Dermis blood vessel endothelial cell (primary cell): ENCODE measurements at regions not wholly inside any gene's neighbourhood (a gene's known extent, or its start where the extent isn't known, plus 50 kb on each side); places are given as distances from the start of the nearest gene placed in this dataset.

Experiments used
- DNase-seq: peaks from one replicate; pipeline ENCODE4 v3.0.0; 2010

- no peak for DNase-seq
These were observed 334.1 kb upstream of the RAB6C start for GRCh38 chr2:129645335-129645734.

GRCh38 chr2:129646107-129646506 lies 333.4 kb upstream of the RAB6C start:
- no peak for DNase-seq

- no peak for DNase-seq
These were observed 326.2 kb upstream of the RAB6C start for GRCh38 chr2:129653246-129653645.

GRCh38 chr2:129654331-129654730 lies 325.1 kb upstream of the RAB6C start:
- DNase-seq, result no peak

GRCh38 chr2:129656081-129656598 lies 323.3 kb upstream of the RAB6C start:
- no peak for DNase-seq

GRCh38 chr2:129658430-129658829 lies 321.0 kb upstream of the RAB6C start:
- DNase-seq, result no peak

GRCh38 chr2:129661935-129662334 lies 317.5 kb upstream of the RAB6C start:
- no peak for DNase-seq

GRCh38 chr2:129667577-129667976 lies 311.9 kb upstream of the RAB6C start:
- DNase-seq, result no peak

- no peak for DNase-seq
These were observed 306.9 kb upstream of the RAB6C start for GRCh38 chr2:129672521-129672920.

- DNase-seq, result no peak
These were observed 306.2 kb upstream of the RAB6C start for GRCh38 chr2:129673234-129673633.

- no peak for DNase-seq
These were observed 305.4 kb upstream of the RAB6C start for GRCh38 chr2:129673847-129674711.

- DNase-seq, result no peak
These were observed 300.7 kb upstream of the RAB6C start for GRCh38 chr2:129678751-129679150.

- DNase-seq, result no peak
These were observed 297.7 kb upstream of the RAB6C start for GRCh38 chr2:129681788-129682187.

GRCh38 chr2:129689653-129690448 lies 289.6 kb upstream of the RAB6C start:
- DNase-seq, result no peak

- DNase-seq, result no peak
These were observed 284.0 kb upstream of the RAB6C start for GRCh38 chr2:129695496-129695895.

- no peak for DNase-seq
These were observed 280.9 kb upstream of the RAB6C start for GRCh38 chr2:129698593-129698992.

GRCh38 chr2:129699781-129700573 lies 279.5 kb upstream of the RAB6C start:
- no peak for DNase-seq

GRCh38 chr2:129702416-129703176 lies 276.9 kb upstream of the RAB6C start:
- DNase-seq, result no peak

GRCh38 chr2:129705085-129705484 lies 274.4 kb upstream of the RAB6C start:
- DNase-seq, result no peak

GRCh38 chr2:129707800-129708199 lies 271.7 kb upstream of the RAB6C start:
- no peak for DNase-seq

GRCh38 chr2:129708221-129708967 lies 271.1 kb upstream of the RAB6C start:
- no peak for DNase-seq
